HG03565 (cell line): ENCODE measurements at regions not wholly inside any gene's neighbourhood (a gene's known extent, or its start where the extent isn't known, plus 50 kb on each side); places are given as distances from the start of the nearest gene placed in this dataset.

Source experiments
- ATAC-seq: cut with Tn5 transposase; IDR thresholded peaks from one replicate; pipeline ENCODE4 v1.9.1; 2021; ENCODE audit warnings: mild to moderate bottlenecking, moderate library complexity; ENCODE audit not compliant: unreplicated experiment

DNA sequence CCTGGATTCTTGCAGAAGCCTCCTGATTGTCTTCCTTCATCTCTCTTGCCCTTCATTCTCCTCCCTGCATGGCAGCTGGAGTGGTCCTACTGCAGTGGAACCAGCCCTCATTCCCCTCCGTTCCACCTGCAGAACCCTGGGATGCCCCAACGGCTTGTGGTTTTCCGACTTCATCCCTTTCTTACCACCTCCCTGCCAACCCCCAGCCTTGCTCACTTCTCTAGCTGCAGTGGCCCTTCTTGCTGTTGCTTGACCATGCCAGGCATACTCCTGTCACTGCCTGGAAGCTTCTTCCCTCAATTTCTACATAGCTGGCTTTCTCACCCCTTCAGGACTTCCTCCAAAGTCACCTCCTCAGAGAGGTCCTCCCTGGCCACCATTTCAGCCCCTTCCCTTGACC, 123.3 kb downstream of the BEGAIN start:
- ATAC-seq, result no peak

DNA sequence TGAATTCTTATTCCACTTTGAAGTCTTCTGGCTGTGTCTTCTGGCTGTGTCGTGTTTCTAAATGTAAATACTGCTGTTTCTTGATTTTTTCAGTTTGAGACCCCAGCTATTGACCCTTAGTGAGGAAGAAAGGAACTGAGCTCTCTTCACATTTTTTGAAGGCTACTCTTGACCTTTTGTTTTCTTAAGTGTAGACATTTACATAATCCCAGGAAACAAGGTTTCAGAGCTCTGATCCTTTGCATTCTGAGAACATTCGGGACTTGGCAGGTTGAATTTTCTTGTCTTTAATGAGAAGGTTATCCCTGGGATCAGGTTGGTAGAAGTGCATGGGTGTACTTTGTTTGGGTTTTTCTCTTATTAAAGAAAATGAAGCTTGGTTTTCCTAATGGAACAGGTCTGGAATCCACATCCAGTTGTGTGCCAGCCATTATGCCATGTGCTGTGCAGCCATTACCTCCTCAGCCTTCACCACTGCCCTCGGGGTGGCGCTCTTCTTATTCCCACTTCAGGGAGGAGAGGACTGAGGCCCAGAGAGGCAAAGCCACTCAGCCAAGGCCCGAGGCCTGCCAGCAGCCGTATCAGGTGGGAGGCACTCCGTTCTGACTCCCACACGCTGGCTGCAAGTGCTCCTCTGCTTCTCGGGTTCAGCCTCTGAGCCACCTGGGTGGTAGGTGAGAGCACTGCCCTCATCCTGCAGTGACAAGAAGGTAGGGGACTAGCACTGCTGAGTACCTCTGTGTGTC, 120.9 kb downstream of the BEGAIN start:
- ATAC-seq, result no peak

DNA sequence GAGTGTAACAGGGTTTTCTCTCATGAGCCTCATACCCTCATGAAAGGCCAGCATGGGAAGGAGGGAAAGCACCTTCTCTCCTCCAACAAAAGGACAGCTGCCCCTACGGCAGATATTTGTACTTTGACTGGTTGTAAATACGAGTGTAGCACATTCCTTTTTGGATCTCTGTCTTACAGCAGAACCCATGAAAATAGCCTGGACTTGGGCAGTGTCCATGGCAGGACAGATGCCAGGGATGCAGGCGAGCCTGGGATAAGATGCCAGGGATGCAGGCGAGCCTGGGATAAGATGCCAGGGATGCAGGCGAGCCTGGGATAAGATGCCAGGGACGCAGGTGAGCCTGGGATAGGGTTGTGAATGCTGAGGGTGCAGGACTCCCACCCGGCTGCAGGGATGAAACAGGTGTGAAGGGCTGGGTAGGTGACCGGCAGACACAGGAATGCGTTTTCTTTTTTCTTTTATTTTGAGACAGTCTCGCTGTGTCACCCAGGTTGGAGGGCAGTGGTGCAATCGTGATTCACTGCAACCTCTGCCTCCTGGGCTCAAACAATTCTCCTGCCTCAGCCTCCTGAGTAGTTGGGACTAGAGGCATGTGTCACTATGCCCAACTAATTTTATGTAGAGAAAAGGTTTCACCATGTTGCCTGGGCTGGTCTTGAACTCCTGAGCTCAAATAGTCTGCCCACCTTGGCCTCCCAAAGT, 120.0 kb downstream of the BEGAIN start:
- ATAC-seq, result no peak

DNA sequence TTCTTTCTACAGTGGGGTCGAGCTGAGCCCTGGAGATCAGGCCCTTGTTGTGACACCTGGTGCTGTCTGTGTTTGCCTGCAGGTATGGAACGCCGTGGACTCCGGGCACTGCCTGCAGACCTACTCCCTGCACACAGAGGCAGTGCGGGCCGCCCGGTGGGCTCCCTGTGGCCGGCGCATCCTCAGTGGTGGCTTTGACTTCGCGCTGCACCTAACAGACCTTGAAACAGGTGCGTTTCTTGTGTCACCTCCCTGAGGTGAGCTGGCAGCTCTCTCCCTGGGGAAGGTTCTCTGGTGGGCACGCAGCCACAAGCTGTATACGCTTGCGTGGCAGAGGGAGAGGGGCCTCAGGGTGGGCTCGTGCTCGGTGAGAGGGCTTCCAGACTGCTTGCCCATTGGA, 119.3 kb downstream of the BEGAIN start:
- ATAC-seq, result no peak

DNA sequence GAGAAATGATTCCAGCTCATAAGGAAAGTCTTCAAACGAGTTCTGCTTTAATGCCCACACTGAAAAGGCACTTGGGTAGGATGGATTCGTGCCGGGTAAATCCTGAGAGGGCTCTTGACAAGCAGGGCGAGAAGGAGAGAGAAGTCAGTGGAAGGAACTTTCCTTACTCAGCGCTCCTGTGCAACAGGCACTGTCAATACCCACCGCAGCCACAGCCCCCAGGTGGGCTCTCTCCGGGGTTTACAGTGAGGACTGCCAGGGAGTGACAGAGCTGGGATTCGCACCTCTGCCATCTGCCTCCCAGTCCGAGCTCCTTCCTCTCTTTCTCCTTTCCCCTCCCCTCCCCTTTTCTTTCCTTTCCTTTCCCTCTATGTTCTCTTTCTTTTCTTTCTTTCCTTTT, 118.7 kb downstream of the BEGAIN start:
- no peak for ATAC-seq

DNA sequence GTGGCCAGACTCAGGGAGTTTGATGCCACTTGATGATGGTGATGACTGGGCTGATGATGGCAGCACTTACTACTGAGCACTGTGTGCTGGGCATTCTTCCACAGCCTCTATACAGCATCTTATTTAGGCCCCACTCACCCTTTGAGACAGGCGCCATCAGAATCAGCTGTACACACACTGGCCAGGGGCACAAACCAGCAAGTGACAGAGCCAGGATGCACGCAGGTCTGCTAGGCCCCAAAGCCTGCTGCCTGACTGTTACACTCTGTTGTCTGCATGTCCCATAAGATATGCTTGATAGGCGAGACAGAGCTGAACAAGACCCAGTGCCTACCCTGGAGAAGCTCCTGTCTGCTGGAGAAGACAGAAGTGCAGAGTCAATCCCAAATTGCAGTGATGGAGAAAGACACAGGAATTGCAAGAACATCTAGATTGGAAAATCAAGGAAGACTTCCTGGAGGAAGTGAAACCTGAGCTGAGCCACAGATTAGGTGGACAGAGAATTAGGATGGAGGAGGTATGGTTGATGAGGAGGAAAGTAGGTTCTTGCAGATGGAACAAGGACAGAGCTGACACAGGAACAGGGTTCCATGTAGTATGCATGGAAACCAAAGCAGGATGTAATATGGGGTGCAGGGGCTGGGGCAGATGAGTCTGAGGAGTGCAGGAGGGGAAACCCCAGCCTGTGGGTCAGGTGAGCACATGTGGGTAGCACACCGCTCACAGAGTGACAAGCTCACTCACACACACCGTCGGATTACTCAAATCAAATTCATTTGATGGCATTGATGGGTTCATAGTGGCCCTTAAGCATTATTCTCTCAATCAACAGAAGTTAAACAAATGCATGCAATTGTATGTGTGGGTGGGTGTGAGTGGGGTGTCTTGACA, 117.3 kb downstream of the BEGAIN start:
- ATAC-seq, result no peak

DNA sequence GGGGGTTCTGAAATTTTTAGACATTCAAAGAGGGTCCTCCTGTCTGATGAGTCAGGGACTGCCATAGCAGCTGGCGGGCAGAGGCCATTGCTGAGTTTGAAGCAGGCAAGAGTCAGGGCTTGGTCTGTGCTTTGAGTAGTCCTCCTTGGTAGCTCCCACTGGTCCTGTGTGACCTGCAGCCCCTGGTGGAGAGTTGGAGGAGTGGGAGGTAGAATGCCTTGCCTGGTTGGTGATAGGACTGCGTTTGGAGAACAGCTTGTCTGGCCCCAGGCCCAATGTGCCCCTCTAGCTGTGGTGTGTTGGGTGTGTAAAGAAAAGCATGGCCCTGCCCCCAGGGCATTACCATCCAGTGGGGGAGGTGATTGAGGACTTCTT, 116.7 kb downstream of the BEGAIN start:
- ATAC-seq, result no peak

DNA sequence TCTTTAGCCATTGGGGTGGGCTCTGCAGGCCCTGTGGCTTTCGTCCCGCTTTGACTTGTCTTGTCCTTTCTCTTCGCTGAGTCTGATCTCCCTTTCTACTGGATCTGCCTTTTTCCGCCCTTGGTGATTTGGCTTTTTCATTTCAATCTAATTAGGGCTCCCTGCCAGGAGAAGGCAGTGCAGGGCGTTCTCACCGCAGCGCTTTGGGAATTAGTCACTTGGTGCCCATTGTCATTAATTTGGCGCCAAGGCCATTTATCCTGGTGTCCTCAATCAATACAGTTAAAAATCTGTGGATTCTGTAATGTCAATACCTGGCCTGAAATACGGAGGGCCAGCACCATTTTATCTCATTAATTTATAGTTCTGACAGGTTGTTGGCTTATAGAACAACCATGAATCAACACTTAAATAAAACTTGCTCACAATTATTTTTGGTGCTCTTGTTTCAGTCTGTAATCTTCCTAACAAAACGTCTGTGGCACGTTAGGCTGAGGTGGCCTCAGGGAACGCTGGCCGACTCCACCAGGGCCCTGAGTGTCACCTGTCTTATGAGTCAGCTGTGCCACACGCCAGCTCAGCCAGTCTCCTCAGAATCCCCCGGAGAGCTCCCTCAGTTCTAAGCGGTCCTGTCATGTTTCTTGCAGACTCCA, 115.7 kb downstream of the BEGAIN start:
- no peak for ATAC-seq

DNA sequence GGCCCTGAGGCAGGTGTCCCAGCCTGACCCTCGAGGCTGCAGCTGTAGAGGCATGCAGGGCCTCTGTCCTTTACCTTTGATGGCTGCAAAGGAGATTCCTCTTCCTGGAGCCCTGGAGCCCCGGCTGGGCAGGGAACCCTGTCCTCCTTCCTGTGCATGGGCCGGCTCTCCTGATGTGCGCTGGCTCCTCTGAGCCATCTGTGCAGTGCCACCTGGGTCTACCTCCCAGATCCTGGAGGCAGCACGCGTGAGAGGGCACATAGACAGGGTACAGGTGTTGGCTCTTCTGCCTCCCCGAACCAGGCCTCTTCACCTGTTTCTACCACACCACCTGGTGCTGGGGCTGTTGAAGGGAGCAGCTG, 115.1 kb downstream of the BEGAIN start:
- no peak for ATAC-seq

DNA sequence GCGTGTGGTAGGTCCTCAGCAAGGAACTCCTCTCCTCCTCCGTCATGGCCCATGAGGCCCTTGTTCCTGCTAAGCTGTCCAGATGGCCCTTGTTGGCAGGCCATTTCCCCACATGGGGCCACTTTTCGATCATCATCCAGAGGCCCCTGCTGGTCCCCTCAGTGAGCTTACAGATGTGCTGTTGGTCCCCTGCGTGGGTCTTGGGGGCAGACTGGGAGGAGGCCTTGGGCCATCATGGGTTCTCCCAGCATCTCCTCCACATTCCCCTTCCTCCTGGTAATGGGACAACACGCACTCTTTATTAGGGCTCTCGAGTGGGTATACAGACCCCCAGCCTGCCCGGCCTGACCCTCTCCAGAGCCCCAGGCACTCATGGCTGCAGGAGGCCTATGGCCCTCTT, 114.7 kb downstream of the BEGAIN start:
- ATAC-seq, result no peak

DNA sequence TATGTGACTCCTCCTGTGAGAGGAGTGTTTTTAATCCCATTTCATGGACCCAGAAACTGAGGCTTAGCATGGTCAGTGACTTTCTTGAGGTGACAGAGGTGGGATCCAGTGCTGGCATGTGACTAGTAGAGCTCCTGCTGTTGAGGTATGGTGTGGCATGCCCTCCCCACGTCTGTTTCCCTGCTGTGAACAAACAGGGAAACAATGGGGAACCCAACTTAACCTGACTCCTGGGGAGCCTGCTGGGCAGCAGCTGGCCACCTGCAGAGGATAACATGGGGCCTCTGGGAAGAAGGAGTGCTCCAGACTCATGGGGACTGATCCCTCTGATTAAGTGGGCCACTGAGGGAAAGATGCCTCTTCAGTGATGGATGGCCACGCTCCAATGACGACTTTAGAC, 114.0 kb downstream of the BEGAIN start:
- ATAC-seq, result no peak

DNA sequence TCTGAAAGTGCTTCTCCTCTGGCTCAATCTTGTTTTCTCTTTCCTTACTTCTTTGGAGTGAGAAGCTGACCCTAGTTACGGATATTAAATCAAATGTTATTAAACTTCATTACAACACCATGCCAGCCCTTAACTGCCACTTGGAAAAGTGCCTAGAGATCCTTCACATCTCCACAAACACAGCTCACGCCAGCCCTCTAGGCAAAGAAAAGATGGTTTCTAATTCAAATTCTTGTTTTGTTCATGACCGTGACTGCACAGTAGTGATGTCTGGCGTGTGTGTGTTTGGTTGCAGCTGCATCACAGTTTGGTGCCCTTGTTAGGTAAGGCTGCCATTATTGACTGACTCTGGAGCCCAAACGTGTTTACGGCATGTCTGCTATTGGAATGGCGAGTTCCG, 113.0 kb downstream of the BEGAIN start:
- ATAC-seq, result no peak

DNA sequence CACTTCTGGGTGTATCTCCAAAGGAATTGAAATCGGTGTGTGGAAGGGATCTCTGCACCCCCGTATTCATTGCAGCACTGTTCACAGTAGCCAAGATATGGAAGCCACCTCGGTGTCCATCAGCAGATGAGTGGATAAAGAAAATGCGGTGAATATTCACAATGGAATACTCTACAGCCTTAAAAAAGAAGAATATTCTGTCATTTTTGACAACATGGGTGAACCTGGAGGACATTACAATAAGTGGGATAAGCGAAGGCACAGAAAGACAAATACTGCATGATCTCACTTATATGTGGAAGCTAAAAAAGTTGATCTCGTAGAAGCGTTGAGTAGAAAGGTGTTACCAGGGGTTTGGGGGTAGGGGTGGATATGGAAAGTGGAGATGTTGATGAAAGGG, 111.9 kb downstream of the BEGAIN start:
- no peak for ATAC-seq

DNA sequence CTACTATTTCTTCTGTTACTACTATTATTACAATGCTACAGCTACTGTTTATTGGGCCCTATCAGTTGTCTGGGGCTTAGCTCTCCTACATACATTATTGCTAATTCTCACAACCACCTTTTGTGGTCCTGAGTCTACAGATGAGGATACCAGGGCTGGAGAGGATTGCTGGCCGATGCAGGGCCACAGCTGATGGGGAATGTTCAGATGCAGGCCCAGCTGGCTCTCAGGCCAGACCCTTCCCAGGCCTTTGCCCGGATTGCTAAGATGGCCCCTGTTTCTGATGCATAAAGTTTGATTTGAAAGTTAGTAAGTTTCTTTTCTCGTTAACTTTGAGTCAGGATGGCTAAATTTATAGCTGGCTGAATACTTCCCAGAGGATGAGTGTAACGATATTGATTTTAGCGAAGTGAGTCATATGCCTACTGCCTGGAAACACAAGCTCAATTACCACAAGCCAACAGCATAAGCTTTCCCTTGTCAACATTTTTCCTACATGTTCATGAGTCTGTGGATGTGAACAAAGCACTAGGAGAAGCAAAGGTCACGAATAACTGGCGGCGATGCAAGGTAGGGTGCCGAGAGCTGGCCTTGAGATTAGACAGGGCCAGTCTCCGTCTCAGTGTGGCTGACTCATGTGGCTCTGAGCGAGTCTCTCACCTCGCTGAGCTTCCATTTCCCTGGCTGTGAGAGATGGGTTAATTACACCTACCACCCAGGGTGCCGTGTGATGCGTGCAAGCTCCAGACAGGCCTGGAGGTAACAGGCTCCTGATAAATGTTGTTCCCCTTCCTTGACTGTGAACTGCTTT, 111.0 kb downstream of the BEGAIN start:
- no peak for ATAC-seq

DNA sequence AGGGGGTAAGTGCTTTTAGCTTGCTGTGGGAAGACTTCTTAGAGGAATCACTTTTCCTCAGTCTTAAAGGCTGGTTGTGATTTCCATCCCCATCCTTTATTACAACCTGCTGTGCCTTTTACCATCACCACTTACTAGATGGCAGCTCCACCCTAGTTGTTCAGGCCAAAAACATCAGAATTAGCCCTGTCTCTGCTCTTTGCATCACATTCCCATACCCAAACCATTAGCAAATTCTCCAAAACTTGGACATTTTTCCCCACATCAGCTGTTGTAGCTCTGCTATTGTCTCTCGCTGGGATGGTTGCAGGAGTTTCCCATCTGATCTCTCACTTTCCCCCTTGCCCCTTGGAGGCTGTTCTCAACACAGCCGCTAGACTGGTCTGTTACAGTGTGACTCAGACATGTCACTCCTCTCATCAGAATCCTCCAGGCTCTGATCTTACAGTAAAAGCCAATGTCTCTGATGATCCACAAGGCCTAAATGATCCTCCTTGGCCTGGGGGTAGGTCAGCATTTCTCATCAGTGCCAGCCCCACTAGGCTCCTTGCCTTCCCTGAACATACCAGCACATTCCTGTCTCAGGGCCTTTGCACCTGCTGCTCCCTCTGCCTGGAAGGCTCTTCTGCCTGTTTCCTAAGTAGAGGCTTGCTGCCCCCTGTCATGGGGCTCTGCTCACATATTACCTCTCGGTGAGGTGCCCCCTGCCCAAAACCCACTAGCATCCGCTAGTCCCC, 102.5 kb downstream of the BEGAIN start:
- no peak for ATAC-seq

DNA sequence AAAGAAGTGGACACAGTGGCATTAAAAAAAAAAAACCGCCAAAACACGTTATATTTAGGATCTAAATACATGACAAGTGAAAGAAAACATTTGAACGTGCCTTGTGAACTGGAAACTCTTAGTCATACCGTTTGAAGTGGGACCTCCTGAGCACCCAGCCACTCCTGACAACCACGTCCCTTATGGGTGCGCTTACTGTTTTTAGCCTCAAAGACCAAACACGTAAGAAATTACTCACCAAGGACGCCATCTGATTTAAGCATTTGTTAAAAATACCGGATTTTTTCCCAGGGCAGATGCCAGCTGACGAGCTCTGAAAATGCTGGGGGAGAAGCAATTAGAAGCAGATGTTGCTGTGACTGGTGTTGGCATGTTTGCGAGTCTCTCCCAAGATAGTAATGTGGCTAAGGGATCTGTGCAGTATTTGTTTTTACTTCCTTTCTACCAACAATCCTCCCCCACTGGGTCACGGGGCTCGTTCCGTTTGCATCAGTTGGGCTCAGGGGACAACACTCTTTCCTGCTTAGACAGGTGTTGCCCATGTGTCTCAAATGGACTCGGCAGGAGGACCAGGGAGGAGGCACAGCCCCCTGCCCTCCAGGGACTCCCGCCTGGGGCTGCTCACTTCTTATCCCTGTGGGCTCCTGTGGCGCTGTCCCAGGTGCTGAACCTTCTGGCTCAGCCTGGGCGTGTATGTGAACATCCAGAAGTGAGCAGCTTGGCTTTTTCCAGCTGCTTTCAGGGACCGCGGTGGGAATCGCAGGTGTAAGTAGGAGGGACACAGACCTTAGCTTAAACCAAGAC, 101.0 kb downstream of the BEGAIN start:
- ATAC-seq, result peak; percentile 61
